Gastrocnemius medialis (tissue), 4 donors: ENCODE measurements at regions not wholly inside any gene's neighbourhood (a gene's known extent, or its start where the extent isn't known, plus 50 kb on each side); places are given as distances from the start of the nearest gene placed in this dataset.

Experiments
- POLR2A ChIP-seq, 2 donors: fragments of 450-650 bp; IDR thresholded peaks; one replicate each; pipeline ENCODE4 v1.6.1; 2017; ENCODE audit warnings: antibody characterized with exemption in 2 of 2, mild to moderate bottlenecking in 2 of 2, moderate library complexity in 2 of 2
- TF ChIP-seq, protein P1 (sequence below), 5 experiments: fragments of 450-650 bp in 3 of 5; fragments of 200-600 bp in 2 of 5; sonication (generic) in 2 of 5; IDR thresholded peaks in 4 of 5; conservative IDR thresholded peaks in 1 of 5; 1 replicate in 4 of 5; 2 replicates in 1 of 5; pipeline ENCODE4 v1.5.1; 2016 to 2019; ENCODE audit warnings: antibody characterized with exemption in 5 of 5, mild to moderate bottlenecking in 3 of 5, moderate library complexity in 3 of 5

DNA sequence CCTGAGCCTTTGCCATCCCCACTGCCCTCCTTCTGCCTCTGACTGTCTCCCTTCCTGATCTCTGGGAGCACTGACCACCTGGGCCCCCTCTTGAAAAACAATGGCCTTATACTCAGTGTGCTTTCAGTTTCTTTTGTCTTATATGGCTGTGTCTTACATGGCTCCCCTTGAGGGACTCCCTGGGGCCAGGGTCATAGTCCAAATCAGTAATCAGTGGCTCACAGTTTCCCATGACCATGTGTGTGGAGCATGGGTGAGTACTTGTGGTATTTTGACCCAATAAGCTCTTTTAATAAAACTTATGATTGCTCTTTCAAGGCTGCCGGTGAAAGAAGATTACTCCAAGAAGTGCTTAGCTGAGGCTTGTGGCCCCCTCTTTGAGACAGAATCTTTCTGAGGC lies 62.4 kb upstream of the PCBD1 start:
- no peak for TF ChIP-seq POLR2A (IDR thresholded peaks at IDR 0.05)
- TF ChIP-seq, protein P1, sequence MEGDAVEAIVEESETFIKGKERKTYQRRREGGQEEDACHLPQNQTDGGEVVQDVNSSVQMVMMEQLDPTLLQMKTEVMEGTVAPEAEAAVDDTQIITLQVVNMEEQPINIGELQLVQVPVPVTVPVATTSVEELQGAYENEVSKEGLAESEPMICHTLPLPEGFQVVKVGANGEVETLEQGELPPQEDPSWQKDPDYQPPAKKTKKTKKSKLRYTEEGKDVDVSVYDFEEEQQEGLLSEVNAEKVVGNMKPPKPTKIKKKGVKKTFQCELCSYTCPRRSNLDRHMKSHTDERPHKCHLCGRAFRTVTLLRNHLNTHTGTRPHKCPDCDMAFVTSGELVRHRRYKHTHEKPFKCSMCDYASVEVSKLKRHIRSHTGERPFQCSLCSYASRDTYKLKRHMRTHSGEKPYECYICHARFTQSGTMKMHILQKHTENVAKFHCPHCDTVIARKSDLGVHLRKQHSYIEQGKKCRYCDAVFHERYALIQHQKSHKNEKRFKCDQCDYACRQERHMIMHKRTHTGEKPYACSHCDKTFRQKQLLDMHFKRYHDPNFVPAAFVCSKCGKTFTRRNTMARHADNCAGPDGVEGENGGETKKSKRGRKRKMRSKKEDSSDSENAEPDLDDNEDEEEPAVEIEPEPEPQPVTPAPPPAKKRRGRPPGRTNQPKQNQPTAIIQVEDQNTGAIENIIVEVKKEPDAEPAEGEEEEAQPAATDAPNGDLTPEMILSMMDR (IDR thresholded peaks at IDR 0.05 in 4 of 5, conservative IDR thresholded peaks at IDR 0.05 in 1 of 5) = no peak
